H1 (cell line): ENCODE measurements at regions not wholly inside any gene's neighbourhood (a gene's known extent, or its start where the extent isn't known, plus 50 kb on each side); places are given as distances from the start of the nearest gene placed in this dataset.

ENCODE experiments used
- YY1 ChIP-seq: IDR thresholded peaks from 2 replicates; pipeline ENCODE4 v1.6.1; 2011; ENCODE audit warnings: low read depth, mild to moderate bottlenecking, low read length

DNA sequence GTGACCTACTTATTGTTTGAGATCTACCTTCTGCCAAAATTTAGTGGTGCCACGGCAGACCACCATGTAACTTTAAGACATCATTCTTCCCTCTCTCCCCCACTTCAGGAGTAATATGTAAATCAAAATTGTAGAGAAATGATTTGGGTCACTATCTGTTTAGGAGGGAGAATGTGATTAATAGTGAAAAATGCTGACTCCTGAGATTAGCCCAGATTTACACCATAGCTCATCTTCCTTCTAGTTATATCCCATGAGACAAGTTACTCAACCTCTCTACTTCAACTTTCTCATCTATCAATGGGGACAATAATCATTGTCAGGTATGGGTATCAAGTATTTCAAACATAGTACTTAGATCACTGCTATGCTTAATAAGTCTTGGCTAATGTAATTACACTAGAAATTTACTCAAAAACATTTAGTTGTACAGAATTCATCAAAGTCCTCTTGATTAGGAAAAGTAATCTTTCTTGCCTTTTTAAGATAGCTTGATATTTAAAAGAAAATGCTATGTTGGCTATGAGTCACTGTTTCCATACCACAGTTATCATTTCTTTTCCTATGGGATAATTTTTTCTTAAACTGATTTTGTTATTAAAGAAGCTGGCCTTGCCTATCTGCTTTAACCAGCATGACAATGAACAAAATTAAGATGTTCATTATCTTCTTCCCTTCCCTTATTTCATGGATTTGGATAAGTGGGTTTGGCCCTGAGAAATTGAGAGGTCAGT is 1038.9 kb upstream of the ZEB2 start (continued):
- TF ChIP-seq YY1, result no peak
